CD14-positive monocyte (primary cell): ENCODE measurements at regions not wholly inside any gene's neighbourhood (a gene's known extent, or its start where the extent isn't known, plus 50 kb on each side); places are given as distances from the start of the nearest gene placed in this dataset.

ENCODE experiments used
- DNase-seq, 3 donors: peaks; one replicate each; pipeline ENCODE4 v3.0.0-alpha.2; 2011 to 2022
- H2AFZ ChIP-seq: 2 replicates; pipeline ENCODE4 v1.6.0; 2012; ENCODE audit warnings: mild to moderate bottlenecking, low read depth, low read length, inconsistent platforms; ENCODE audit not compliant: insufficient read depth, poor library complexity, severe bottlenecking
- H3K27ac ChIP-seq, 2 donors: 1 replicate in 1 of 2; 2 replicates in 1 of 2; pipeline ENCODE4 v1.5.1; 2012 to 2013; ENCODE audit warnings: low read length in 2 of 2, control low read depth in 1 of 2, inconsistent platforms in 1 of 2, low read depth in 1 of 2, mild to moderate bottlenecking in 1 of 2
- H3K27me3 ChIP-seq, 2 donors: one replicate each; pipeline versions ENCODE4 v1.6.0 to v1.6.1; 2011 to 2013; ENCODE audit warnings: low read length in 2 of 2; ENCODE audit not compliant: control insufficient read depth in 2 of 2, insufficient read depth in 2 of 2
- H3K36me3 ChIP-seq, 2 donors: replicated peaks in 1 of 2; 1 replicate in 1 of 2; 2 replicates in 1 of 2; pipeline versions ENCODE4 v1.5.1 to v1.6.1; 2012 to 2013; ENCODE audit warnings: low read length in 2 of 2, control low read depth in 1 of 2, inconsistent platforms in 1 of 2, mild to moderate bottlenecking in 1 of 2; ENCODE audit not compliant: insufficient read depth in 2 of 2, control insufficient read depth in 1 of 2
- H3K4me1 ChIP-seq, 2 donors: 1 replicate in 1 of 2; 2 replicates in 1 of 2; pipeline versions ENCODE4 v1.5.1 to v1.6.1; 2012 to 2013; ENCODE audit warnings: low read length in 2 of 2, control low read depth in 1 of 2, inconsistent platforms in 1 of 2, mild to moderate bottlenecking in 1 of 2, moderate library complexity in 1 of 2; ENCODE audit not compliant: insufficient read depth in 2 of 2, control insufficient read depth in 1 of 2
- H3K4me2 ChIP-seq: replicated peaks from 2 replicates; pipeline ENCODE3; 2012; ENCODE audit warnings: low read length, moderate library complexity, mild to moderate bottlenecking; ENCODE audit not compliant: poor library complexity, severe bottlenecking; ENCODE audit errors: extremely low read depth
- H3K4me3 ChIP-seq, 3 experiments: fragments of 200-600 bp in 1 of 3; sonication (generic) in 1 of 3; replicated peaks in 1 of 3; 1 replicate in 2 of 3; 2 replicates in 1 of 3; pipeline ENCODE4 v1.5.1; 2011 to 2013; ENCODE audit warnings: low read length in 3 of 3, mild to moderate bottlenecking in 3 of 3, control low read depth in 2 of 3, low read depth in 2 of 3, inconsistent platforms in 1 of 3, moderate library complexity in 1 of 3
- H3K79me2 ChIP-seq: 2 replicates; pipeline ENCODE4 v1.6.0; 2012; ENCODE audit warnings: mild to moderate bottlenecking, control low read depth, inconsistent platforms, low read length, moderate library complexity; ENCODE audit not compliant: insufficient read depth
- H3K9ac ChIP-seq: 2 replicates; pipeline ENCODE4 v1.6.0; 2017; ENCODE audit warnings: low read length, mild to moderate bottlenecking; ENCODE audit not compliant: insufficient read depth, poor library complexity, severe bottlenecking
- H3K9me3 ChIP-seq, 2 donors: replicated peaks in 1 of 2; 1 replicate in 1 of 2; 2 replicates in 1 of 2; pipeline versions ENCODE4 v1.5.1 to v1.6.1; 2012 to 2013; ENCODE audit warnings: low read length in 2 of 2, control low read depth in 1 of 2; ENCODE audit not compliant: control insufficient read depth in 1 of 2, insufficient read depth in 1 of 2
- H4K20me1 ChIP-seq: 2 replicates; pipeline ENCODE4 v1.6.0; 2012; ENCODE audit warnings: mild to moderate bottlenecking, low read length, control low read depth, moderate library complexity; ENCODE audit not compliant: insufficient read depth
- H3K27ac Mint-ChIP-seq, 7 donors: one replicate each; pipeline ENCODE4 v1.8.0; 2020; ENCODE audit warnings: mild to moderate bottlenecking in 7 of 7, mixed read lengths in 7 of 7, moderate library complexity in 6 of 7, inconsistent platforms in 2 of 7
- H3K27me3 Mint-ChIP-seq, 3 donors: one replicate each; pipeline ENCODE4 v1.8.0; 2021 to 2022; ENCODE audit warnings: low read depth in 3 of 3, mild to moderate bottlenecking in 3 of 3, mixed read lengths in 3 of 3, moderate library complexity in 3 of 3, inconsistent platforms in 1 of 3
- H3K36me3 Mint-ChIP-seq, 2 donors: one replicate each; pipeline ENCODE4 v1.8.0; 2020; ENCODE audit warnings: mixed read lengths in 2 of 2, inconsistent platforms in 1 of 2, mild to moderate bottlenecking in 1 of 2
- H3K4me1 Mint-ChIP-seq: one replicate; pipeline ENCODE4 v1.8.0; 2020; ENCODE audit warnings: mild to moderate bottlenecking, mixed read lengths
- H3K4me3 Mint-ChIP-seq, 2 donors: one replicate each; pipeline ENCODE4 v1.8.0; 2020; ENCODE audit warnings: mild to moderate bottlenecking in 2 of 2, mixed read lengths in 2 of 2, moderate library complexity in 1 of 2
- H3K9me3 Mint-ChIP-seq, 7 donors: one replicate each; pipeline ENCODE4 v1.8.0; 2020 to 2022; ENCODE audit warnings: mixed read lengths in 7 of 7, mild to moderate bottlenecking in 6 of 7, moderate library complexity in 6 of 7, inconsistent platforms in 2 of 7
- WGBS: methylation state at CpG from one replicate; pipeline ENCODE4 v1.1.5; 2013; ENCODE audit warnings: missing lambda C conversion rate; ENCODE audit not compliant: insufficient coverage; 5-methylcytosine and 5-hydroxymethylcytosine counted together
- intact Hi-C, 2 donors: fragments of 100-400 bp; cut with micrococcal nuclease; formaldehyde crosslinking; loops; one replicate each; pipeline versions ENCODE4 v1.15.0 to v1.15.1; 2023
- TF ChIP-seq, protein P1 (sequence below): fragments of 200-600 bp; IDR thresholded peaks from one replicate; pipeline ENCODE4 v1.8.0; 2022; ENCODE audit warnings: antibody characterized with exemption, mild to moderate bottlenecking

DNA sequence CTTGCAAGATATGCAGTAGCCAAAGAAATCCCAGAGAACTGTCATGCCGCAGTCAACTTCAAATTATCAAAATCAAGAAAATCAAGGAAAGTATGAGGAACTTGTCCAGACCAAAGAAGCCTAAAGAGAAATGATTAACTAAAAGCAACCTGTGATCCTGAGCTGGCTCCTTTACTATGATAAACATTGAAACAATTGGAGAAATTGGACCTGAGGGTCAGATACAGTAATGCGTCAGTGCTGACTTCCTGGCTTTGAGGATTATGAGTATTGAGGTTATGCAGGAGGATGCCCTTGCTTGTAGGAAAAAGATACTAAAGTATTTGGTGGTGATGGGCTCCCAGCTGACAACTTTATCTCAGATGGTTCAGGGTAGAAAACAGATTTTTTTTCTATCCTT lies 324.7 kb upstream of the AKR1E2 start:
- Histone ChIP-seq H3K36me3 (no peaks in the 10 kb centered on the region), H4K20me1 (no peaks in the 10 kb centered on the region), H3K4me3 (no peak overlapping the region), H3K4me2 (no peak overlapping the region), H2AFZ (no peak overlapping the region), H3K27ac (no peak overlapping the region), H3K9ac (no peak overlapping the region), H3K27me3 (no peaks in the 10 kb centered on the region), H3K79me2 (no peaks in the 10 kb centered on the region), H3K9me3 (no peaks in the 10 kb centered on the region), H3K4me1 (no peaks in the 10 kb centered on the region)
- Mint-ChIP-seq H3K36me3 (no peaks in the 10 kb centered on the region), H3K4me1 (no peaks in the 10 kb centered on the region), H3K9me3 (peaks cover 0 to 3% (median 0%) of the 10 kb centered on the region in 7 donors), H3K27ac (no peak overlapping the region), H3K4me3 (no peak overlapping the region), H3K27me3 (peaks cover 0 to 6% (median 0%) of the 10 kb centered on the region in 3 donors)
- intact Hi-C loops: no loop called here
- 95% methylated on average over 2 of the region's 2 CpGs for WGBS
- no peak for DNase-seq
- TF ChIP-seq, protein P1, sequence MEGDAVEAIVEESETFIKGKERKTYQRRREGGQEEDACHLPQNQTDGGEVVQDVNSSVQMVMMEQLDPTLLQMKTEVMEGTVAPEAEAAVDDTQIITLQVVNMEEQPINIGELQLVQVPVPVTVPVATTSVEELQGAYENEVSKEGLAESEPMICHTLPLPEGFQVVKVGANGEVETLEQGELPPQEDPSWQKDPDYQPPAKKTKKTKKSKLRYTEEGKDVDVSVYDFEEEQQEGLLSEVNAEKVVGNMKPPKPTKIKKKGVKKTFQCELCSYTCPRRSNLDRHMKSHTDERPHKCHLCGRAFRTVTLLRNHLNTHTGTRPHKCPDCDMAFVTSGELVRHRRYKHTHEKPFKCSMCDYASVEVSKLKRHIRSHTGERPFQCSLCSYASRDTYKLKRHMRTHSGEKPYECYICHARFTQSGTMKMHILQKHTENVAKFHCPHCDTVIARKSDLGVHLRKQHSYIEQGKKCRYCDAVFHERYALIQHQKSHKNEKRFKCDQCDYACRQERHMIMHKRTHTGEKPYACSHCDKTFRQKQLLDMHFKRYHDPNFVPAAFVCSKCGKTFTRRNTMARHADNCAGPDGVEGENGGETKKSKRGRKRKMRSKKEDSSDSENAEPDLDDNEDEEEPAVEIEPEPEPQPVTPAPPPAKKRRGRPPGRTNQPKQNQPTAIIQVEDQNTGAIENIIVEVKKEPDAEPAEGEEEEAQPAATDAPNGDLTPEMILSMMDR: no peak

DNA sequence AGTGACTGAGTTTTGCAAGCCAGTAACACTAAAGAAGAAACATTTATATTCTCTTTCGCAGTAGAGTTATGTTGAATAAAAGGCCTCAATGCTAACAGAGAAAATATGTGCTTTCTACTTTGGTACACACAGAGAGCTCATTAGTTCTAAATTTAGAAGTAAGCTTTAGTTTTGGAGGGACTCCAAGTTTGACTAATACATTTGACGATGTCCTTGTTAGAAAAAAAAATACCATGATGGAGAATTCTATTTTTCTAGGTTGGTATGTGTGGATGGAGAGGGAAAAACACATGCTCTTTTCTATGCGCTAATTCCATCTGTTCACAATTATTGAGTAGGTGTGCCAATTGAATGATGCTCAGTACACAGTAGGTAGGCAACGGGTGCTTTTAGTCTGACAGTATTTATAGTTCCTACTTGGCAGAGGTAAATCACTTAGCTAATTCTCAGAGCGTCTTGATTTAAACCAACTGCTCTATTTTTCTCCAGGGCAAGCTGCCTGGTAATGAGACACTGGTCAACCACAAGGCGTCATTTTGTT lies 327.2 kb upstream of the AKR1E2 start:
- TF ChIP-seq, protein P1: no peak
- WGBS: 83% methylated on average over 2 of the region's 6 CpGs
- H3K27me3 ChIP-seq: no peaks in the 10 kb centered on the region
- no peak overlapping the region for H3K4me3 Mint-ChIP-seq
- H3K4me3 ChIP-seq: no peak overlapping the region
- H4K20me1 ChIP-seq: no peaks in the 10 kb centered on the region
- no peaks in the 10 kb centered on the region for H3K79me2 ChIP-seq
- H3K36me3 ChIP-seq: no peaks in the 10 kb centered on the region
- no peak overlapping the region for H3K4me2 ChIP-seq
- intact Hi-C loops: no loop called here
- no peak overlapping the region for H3K27ac Mint-ChIP-seq
- no peaks in the 10 kb centered on the region for H3K9me3 ChIP-seq
- H3K4me1 ChIP-seq: no peaks in the 10 kb centered on the region
- H2AFZ ChIP-seq: no peak overlapping the region
- H3K27me3 Mint-ChIP-seq: peaks cover 0 to 6% (median 0%) of the 10 kb centered on the region in 3 donors
- no peak for DNase-seq
- no peaks in the 10 kb centered on the region for H3K36me3 Mint-ChIP-seq
- H3K4me1 Mint-ChIP-seq: no peaks in the 10 kb centered on the region
- H3K9ac ChIP-seq: no peak overlapping the region
- H3K27ac ChIP-seq: no peak overlapping the region
- H3K9me3 Mint-ChIP-seq: peaks cover 0 to 3% (median 0%) of the 10 kb centered on the region in 7 donors
